Tibial nerve (tissue), 3 donors: ENCODE measurements at regions not wholly inside any gene's neighbourhood (a gene's known extent, or its start where the extent isn't known, plus 50 kb on each side); places are given as distances from the start of the nearest gene placed in this dataset.

Source experiments
- CTCF ChIP-seq, 5 experiments: fragments of 200-600 bp in 3 of 5; fragments of 450-650 bp in 2 of 5; sonication (generic) in 3 of 5; IDR thresholded peaks; one replicate each; pipeline ENCODE4 v1.5.1; 2016 to 2019; ENCODE audit warnings: antibody characterized with exemption in 5 of 5, mild to moderate bottlenecking in 3 of 5, moderate library complexity in 2 of 5
- POLR2A ChIP-seq, 2 donors: fragments of 450-650 bp; IDR thresholded peaks; one replicate each; pipeline ENCODE4 v1.6.1; 2017; ENCODE audit warnings: antibody characterized with exemption in 2 of 2, mild to moderate bottlenecking in 2 of 2, moderate library complexity in 2 of 2

GRCh38 chr5:18067615-18068014 lies 433.4 kb downstream of the TAF11L14 start:
- TF ChIP-seq CTCF (IDR thresholded peaks at IDR 0.05): no peak
- TF ChIP-seq POLR2A (IDR thresholded peaks at IDR 0.05): no peak
